GM21786 (cell line): ENCODE measurements at regions not wholly inside any gene's neighbourhood (a gene's known extent, or its start where the extent isn't known, plus 50 kb on each side); places are given as distances from the start of the nearest gene placed in this dataset.

ENCODE experiments used
- ATAC-seq: cut with Tn5 transposase; IDR thresholded peaks from one replicate; pipeline ENCODE4 v1.9.1; 2021; ENCODE audit not compliant: unreplicated experiment

DNA sequence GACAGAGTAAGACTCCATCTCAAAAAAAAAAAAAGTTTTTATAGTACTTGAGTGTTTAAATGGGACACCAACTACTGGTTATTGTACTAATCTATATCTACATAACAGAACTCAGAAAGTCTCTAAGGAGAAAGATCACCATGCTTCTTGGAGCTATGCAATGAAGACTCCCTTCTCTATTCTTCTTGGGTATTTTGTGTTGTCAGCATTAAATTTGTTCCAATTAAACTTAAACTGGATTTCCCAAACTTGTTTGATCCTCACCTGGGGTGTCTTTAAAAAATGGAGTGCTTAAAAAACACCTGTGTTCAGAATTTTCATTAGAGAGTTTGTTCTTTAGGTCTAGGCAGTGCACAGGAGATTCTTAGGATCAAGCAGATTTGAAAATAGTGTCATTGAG lies 536.0 kb downstream of the GATA3 start:
- ATAC-seq, result no peak

DNA sequence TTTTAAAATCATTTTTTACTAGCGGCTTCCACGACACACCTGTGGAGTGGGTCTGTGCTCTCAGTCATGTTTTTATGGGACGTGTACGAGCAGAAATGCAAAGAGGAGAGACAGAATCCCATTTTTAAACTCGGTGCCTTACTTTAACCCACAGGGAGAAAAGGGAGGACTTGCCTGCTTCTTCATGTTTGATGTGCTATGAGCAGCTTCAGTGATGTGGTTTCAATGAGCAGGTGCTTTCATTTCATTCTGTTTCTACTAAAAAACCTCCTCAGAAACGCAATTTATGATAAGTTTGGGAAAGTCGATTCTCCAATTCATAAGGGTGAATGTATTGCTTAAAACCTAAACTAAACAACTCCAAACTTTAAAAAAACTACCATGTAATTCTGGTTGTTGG lies 537.2 kb downstream of the GATA3 start:
- ATAC-seq, result no peak

DNA sequence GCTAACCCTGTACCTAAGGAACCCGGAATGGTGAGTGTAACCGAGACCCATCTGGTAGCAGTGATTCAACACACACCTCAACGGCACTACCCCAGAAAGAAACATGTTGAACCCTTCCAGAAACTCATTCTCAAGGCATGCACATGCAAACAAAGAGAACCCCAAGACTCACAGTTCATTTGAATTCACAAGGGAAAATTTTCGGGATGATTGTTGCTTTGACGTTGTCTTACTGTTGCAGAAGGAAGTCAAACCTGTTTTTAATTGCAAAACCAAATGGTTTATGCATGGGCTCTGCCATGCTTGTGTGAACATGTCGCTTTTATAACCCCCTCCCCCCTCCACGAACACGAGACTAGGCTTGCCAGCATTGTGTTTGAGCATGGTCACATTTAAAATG lies 539.7 kb downstream of the GATA3 start:
- no peak for ATAC-seq

DNA sequence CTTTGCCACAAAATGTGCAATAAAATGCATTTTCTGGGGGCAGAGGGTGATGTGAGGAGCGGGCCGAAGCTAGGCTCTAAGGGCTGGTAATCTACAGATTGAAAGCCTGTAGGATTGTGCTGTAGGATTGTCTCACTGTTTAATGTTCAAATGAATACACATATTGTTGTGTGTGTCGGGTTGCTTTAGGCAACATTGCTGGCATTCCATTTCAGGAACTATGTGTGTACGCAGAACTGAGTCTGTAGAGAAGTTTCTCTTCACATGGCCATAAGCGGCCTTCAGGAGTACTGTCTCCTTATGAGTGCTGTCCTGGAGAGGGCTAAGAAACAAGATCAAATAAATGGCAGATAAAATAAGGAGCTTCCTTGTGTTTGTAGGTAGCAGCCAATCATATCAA lies 540.2 kb downstream of the GATA3 start:
- ATAC-seq, result no peak

DNA sequence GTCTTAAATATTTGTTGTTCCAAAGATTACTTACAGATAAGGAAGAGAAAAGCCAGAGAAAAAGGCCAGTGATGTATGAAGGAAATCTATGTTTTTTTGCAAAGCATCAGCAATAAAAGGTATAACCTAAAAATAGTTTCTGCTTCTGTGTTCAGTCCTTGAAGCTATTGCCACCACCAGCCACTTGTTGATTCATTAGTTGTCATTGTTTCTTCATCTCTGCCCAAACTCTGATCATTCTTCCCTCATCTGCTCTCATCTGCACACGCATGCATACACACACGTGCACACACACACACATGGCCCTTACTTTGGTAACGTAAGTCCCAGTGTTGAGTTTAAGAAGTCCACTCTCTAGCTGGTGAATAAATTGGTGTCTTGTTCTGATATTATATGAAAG lies 540.7 kb downstream of the GATA3 start:
- ATAC-seq, result no peak

DNA sequence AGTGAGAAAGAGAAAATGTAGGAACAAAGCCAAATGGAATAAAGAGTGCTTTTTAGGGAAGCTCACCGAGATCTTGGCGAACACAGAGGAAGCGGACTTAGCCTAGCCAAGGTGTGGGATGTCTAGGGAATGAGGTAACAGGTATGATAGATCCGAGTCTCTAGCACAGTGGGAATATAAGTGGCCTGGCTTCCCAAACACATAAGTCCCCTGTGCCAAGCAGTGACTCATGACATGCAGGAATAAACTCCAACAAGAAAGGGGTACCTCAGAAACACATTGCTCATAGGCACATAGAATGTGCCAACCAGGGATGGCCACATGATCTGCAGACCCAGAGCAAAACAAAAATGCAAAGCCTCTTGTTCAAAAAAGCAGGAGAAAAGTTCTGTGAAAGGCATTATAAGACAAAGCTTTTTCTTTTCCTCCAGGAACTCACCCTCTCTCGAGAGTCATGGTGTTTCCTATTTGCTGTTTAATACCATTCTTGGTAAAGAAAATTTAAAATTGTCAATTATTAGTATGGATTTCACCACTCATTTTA lies 542.5 kb downstream of the GATA3 start:
- ATAC-seq, result no peak

DNA sequence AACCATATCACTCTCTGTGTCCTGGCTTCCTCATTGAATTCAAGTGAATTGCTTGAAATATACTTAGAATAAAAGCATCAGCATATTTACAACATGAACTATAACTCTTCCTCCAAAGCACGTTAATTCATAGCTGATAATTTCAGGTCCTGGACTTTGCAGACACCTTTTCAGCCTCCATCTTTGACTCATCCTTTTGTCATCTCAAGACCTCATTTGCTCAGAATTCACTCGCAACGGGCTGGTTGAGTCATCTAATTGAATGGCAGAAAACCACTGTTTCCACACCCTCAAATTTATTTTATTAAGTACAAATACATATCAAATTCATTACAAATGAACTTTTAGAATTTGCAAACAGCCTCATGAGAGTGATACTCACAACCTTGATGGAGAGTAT lies 545.7 kb downstream of the GATA3 start:
- no peak for ATAC-seq

DNA sequence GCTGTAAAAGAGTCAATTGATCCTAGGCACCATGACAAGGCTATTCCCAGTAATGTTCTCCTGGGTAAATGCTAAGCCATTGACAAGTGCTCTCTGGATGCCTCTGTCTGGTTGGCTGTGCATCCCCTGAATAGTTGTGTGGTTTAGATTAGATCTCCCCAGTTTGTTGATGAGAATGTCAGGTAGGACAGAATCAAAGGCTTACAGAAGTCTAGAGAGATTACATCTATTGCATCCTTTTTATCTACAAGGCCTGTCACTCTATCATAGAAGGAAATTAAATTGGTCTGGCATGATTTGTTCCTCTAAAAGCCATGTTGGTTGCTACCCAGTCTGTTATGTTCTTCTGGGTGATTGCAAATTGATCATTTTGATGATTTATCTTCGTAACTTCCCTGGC lies 548.3 kb downstream of the GATA3 start:
- ATAC-seq, result no peak

DNA sequence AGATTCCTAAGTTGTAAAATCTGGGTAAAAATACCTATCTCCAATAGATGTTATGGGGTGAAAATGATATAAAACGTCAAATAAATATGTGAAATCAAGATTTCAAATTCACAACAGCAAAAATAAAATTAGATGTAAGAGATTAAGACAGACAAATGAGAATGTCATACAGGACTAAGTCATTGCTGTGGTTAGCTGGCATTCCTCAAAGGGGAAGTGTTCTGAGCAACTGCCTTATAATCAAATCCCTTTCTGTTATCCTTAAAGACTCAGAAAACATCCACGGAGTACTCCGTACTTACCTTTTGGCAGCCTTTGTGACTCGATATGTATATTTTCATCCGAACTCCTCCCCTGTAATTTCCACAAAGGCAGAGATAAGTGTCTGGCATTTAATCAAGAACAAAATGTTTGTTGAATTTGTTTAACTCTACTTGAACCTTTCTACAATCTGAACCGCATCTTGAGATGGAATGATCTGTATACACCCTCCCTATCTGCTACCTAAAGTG lies 559.6 kb downstream of the GATA3 start:
- ATAC-seq, result no peak

DNA sequence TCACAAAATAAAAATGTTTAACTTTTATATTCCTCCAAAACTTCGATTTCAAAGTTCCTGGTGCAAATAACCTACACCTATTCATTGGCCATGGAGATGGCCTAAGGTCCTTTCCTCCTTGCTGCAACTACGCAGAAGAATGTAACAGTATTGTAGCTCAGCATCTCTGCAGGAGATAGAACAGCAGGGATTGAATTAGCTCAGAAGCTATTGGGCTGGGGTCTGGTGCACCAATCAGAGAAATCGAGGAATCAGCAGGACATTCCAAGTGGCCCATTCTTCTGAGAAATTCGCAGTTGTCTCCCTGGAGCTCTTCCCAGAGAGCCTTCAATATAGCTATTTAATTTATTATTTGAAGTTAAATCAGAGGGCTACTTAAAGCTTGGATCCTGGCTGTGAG lies 560.6 kb downstream of the GATA3 start:
- no peak for ATAC-seq

DNA sequence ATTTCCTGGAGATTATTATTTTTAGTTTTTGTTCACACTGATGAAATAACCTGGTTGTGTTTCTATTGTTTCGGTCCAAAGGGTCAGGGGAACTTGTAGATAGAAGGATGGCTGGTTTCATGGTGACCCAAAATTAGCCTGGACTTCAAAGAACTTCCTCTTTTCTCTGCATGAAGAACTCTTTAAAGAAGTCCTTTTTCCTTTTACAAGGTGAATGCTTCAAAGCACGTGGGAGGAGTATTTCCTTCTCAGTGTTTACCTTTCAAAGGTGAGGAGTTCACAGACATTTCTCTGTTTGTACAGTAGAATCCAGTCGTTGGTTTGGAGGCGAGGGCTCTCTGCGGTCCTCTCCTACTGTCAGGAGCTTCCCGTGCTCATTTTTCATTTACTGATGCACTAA lies 561.7 kb downstream of the GATA3 start:
- peak; percentile 83 for ATAC-seq

DNA sequence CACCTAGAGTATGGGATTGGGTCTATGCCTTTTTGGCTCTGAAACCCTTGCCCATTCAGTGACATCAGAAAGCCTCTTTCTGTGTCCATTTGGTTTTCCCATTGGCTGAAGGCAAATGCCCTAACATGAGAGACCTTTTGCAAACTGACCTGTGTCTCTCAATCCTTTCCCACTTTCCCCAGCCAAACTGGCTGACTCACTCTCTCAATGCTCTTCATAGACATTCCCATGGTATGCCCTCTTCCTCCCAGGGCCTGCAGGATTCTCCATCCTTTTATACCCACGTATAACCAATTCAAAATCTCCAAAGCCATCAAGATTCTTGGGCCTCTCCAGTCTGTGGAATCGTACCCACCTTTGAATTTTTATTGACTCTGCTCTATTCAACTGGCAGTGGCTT lies 563.3 kb downstream of the GATA3 start:
- no peak for ATAC-seq

DNA sequence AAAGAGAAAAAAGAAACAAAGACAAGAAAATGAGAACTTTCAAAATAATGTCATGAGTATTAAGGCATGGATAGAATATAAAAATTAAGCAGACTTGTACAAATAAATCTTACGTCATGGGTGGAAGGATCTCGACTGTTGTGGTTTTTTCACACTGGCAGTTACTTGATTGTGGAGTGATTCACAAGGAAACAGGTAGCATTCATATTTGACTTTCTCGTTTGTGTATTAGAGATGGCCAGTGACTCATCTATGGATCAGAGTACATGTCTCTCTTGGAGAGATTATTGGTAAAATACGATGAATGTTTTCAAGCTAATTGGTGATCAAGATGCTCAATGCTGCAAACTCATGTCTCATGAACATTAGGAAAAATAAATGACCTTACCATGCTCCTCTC lies 564.3 kb downstream of the GATA3 start:
- no peak for ATAC-seq

DNA sequence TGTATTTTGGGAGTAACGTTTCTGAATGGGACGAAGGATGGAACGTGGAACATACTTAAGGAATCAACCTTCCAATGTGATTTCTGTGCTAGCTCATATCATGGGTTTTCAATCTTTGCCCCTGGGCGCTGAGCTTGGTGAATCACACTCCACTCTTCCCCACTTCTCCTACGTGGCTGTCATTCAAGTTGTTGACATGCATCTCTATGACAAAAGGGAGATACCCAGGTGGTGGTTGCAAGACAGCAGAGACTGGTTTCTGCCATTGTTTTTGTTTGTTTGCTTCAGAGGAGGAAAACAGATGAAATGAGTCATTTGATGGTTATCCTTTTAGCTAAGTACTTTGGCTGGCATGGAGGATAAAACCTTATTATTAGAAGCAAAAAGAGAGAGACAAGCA lies 573.9 kb downstream of the GATA3 start:
- ATAC-seq, result no peak

DNA sequence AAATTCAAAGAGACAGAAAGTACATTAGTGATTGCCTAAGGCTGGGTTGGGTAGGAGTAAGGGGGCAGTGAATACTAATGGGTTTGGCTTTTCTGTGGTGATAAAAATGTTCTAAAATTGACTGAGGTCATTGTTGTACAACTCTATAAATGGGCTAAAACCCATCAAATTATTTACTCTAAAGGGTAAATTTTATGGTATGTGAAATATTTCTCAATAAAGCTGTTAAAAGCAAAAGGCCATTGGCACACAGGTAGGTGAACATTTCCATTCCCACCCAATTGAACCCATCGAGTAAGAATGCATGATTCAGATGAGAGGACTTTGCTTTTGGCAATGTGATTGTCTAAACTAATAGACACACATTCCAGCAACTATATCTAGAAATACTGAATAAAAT lies 579.4 kb downstream of the GATA3 start:
- ATAC-seq, result no peak

DNA sequence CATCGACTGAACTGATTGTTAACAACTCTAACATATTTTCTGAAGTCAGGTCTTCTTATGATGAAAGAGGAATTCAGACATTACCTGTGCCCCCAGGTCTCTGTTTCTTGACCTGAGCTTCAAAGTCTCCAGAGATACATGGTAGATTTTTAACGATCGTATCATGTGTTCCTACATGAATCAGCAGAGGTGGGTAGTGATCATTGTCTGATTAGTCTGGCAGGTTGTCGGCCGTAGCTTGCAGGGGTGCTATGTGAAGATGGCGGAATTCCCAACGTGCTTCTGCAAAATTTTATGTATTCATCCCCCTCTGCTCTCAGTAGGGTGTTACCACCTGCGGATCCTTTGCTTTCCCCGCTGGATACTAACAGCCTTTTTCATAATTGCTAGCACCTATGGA lies 581.9 kb downstream of the GATA3 start:
- no peak for ATAC-seq

DNA sequence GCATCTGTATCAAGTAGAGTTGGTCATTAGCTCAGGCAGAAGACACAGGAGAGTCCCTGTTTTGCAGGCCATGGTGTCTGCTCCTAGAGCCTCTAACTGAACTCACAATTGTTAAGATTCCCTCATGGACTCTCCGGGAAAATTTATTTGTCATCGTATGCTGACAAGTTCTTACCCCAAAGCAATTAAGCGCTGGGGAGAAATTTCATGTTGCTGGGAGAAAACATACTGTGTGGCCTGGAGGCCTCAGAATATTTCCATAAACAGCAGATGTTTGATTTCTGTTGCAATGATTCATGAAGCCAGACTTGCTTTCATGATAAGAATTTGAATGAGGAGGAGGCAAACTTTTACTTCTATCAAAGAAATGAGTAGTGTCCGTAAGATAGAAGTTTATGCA lies 583.2 kb downstream of the GATA3 start:
- ATAC-seq, result no peak

DNA sequence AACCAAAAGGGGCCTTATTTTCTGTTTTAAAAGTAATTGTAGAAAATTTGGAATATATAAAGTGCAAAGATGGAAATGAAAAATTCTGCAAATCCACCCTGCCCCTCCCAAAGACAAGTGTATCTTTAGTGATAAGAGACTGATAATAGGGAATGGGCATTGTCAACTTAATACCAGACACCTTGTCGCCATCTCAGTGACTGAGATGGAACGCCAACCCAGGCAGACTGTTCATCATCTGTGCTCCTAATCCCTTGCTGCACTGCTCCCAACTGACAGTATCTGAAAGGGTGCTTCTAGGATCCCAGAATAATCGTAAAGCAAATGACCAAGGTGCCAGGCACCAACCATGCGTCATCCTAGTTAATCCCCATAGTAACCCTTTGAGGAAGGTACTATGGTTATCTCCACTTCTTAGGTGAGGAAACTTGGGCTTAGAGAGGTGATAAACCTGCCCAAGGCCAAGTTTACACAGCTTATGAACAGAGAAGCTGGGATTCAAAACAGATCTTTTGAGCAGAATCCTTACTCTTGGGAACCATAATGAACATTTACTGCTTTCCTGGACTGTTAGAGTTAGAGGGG lies 583.7 kb downstream of the GATA3 start:
- ATAC-seq, result no peak

DNA sequence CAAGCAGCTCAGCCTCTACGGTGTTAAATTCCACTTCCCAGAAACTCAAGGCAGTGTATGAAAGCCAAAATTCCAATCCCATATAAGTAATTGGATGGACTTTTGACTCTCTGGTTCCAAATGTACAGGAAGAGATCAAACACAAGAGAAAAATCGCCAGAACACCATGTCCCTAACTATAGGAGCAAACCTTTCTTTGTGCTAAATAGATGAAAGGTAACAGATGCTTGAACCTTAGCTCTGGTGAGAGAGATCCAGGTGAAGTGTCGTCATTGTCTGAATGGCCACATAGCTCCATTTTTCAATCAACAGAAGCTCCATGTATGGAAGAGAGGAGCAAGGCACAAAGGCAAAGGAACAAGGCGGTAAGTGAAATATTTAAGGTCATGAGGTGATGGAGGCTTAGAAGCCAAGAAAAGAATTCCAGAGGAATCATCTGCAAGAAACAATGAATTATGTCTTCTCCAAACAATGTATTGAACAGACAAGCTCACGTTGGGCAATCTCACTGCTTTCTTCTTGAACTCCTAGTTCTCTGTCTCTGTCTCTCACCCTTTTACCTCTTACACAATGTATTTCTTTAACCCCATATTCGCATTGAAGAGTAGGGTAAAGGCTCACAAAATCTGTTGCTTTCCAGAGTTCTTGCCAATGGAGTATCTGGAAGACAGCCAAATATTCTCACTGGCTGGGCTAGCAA lies 585.1 kb downstream of the GATA3 start:
- ATAC-seq, result no peak

DNA sequence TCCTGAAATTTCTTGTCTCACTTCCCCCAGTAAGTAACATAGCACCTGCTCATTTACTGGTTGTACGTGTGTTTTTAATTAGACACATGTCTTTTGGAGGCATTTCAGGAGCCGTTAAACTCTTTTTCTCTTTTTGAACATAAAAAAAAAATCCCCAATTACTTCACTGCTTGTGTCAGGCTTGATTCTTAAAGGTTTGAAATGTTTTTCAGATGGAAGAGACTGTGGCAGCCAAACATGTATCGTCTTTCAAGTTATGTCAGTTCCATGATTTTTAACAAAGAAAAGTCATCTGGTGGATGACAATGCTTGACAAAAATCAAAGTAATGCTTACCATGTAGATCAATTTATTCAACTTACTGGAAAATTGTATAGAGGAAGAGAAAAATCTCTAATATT lies 585.8 kb downstream of the GATA3 start:
- no peak for ATAC-seq

DNA sequence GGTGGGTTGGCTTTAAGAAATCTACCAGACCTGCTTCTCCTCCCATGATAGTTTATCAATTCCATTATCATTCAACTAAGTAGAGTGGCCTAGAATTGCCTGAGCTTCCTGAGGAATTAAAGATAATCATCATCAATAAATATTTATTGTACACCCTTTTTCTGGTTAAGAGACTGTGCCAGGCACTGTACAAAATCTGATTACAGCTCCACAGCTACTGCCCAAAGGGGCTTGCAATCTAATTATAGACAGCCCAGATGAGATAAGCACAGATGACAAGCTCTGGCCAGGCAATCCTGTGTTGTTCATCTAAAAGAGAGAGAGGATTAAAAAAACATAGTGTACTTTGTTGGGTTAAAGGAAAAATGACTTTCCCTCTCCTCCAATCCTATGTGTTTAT lies 586.4 kb downstream of the GATA3 start:
- ATAC-seq, result no peak

DNA sequence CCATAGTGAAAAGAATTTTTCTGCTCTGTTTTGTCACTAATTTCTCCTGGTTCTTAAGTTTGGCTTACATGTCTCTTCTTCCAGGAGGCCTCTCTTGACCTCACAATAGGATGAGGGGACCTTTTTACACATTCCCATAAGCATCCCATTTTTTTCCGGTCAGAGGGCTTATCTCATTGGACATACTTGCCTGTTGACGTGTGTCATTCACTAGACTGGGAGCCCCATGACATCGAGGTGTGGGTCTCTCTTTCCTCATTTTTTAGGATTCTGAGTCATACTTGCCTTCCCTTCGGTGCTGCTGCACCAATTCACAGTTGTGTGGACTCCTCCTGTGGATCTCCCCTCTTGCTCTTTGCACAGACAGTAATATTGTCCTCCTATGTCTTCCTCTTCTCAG lies 601.8 kb downstream of the GATA3 start:
- no peak for ATAC-seq

DNA sequence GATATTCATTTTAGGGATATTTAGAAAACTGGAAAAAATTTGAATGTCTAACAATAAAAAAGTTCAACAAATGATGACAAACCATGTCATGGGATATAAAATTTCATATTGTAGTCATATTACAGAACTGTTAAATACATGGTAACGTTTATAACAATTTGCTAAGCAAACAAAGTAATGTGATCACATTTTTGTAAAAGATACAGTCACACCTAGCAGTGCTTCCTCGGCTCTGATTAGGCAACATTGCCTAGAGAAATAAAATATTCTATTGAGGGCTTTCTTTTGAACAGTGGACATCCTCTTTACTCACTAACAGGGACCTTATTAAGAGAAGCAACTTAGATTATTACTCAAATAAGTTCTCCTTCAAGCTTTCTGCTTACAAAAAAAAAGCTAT lies 605.5 kb downstream of the GATA3 start:
- ATAC-seq, result no peak
